ENCODE measurements at regions not wholly inside any gene's neighbourhood (a gene's known extent, or its start where the extent isn't known, plus 50 kb on each side); places are given as distances from the start of the nearest gene placed in this dataset.
"Not testable (repeated sequence)": the region's sequence is repeated elsewhere in the genome, so short reads cannot be mapped to it uniquely, and the experiment has no call there.

DNA sequence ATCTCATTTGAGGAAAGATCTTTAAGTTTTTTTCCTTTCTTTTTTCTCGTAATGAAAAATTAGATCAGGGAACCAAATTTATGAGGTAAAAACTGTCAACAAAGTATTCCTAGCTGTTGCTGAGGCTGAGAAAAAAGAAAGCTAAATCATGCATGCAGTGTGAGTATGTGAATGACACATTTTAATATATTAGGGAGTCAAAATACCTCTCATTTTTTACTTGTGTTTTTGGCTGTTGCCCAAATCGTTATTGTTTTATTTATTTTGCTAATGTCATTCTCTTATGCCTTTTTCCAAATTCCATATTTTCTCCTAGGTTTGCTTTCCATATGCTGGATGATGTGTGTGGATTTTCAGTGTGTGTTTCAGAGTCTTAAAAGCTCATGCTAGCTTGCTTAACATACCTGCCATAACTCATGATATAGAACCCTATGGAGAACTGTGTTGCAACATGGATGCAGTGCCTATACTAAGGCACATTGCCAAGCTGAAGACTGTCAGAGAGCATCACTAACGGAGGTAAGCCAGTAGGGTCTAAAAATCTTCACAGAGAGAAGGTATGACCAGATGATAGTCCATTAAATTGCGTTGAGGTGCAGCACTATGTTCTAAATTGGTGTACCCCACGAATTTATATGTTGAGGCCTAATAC, 629.5 kb upstream of the KCNMB2 start:
- Mint-ChIP-seq H3K9me3 (ENCODE audit: insufficient read depth) (no peaks in the 10 kb centered on the region), H3K4me3 (no peak overlapping the region), H3K27me3 (ENCODE audit: low read depth) (no peaks in the 10 kb centered on the region), H3K4me1 (ENCODE audit: low read depth) (no peaks in the 10 kb centered on the region), H3K27ac (no peak overlapping the region), H3K36me3 (ENCODE audit: low read depth) (no peaks in the 10 kb centered on the region)
- ChIA-PET POLR2A (no interaction called here), CTCF (no interaction called here)
- ATAC-seq (no peak), DNase-seq (no peak)

DNA sequence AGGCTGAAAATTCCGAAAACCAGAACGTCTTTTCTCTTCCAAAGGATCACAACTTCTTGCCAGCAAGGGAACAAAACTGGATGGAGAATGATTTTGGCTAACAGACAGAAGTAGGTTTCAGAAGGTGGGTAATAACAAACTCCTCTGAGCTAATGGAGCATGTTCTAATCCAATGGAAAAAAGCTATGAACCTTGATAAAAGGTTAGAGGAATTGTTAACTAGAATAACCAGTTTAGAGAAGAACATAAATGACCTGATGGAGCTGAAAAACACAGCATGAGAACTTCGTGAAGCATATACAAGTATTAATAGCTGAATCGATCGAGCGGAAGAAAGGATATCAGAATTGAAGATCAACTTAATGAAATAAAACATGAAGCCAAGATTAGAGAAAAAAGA, 626.7 kb upstream of the KCNMB2 start:
- H3K4me3 Mint-ChIP-seq; H3K9me3 Mint-ChIP-seq (ENCODE audit: insufficient read depth); ATAC-seq; H3K27ac Mint-ChIP-seq; DNase-seq; H3K36me3 Mint-ChIP-seq (ENCODE audit: low read depth); POLR2A ChIA-PET; CTCF ChIA-PET; H3K4me1 Mint-ChIP-seq (ENCODE audit: low read depth); H3K27me3 Mint-ChIP-seq (ENCODE audit: low read depth): not testable (repeated sequence)

DNA sequence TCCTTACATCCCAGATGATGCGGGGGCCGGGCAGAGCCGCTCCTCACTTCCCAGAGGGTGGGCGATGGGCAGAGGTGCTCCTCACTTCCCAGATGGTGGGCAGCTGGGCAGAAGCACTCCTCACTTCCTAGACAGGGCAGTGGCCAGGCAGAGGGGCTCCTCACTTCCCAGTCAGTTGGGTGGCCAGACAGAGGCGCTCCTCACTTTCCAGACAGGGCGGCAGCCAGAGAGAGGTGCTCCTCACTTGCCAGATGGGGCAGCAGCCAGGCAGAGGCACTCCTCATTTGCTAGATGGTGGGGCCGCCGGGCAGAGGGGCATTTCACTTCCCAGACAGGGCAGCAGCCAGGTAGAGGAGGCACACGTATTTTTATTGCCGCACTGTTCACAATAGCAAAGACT, 622.0 kb upstream of the KCNMB2 start:
- CTCF ChIA-PET = no interaction called here
- Mint-ChIP-seq H3K4me3 (no peak overlapping the region), H3K27ac (no peak overlapping the region), H3K27me3 (ENCODE audit: low read depth) (no peaks in the 10 kb centered on the region), H3K9me3 (ENCODE audit: insufficient read depth) (no peaks in the 10 kb centered on the region), H3K36me3 (ENCODE audit: low read depth) (no peaks in the 10 kb centered on the region), H3K4me1 (ENCODE audit: low read depth) (no peaks in the 10 kb centered on the region)
- DNase-seq (no peak), ATAC-seq (no peak)
- POLR2A ChIA-PET = no interaction called here

DNA sequence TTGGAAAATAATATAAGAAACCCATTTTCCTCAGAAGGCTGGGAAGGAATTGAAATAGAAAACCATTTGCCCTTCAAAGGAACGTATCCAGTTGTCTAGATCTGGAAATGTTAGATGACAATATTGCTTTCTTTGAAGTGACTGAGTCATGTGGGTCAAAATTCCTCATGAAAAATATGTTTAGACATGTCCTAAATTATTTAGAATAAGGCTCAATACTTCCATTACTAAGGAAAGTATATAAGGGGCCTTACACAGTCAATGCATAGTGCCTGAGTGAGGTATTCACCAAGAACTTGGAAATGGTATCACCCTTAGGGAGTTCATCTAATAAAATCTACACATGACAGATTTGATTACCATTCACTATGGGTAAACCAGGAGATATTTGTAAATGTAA, 619.8 kb upstream of the KCNMB2 start:
- no peak overlapping the region for H3K27ac Mint-ChIP-seq
- ATAC-seq (no peak), DNase-seq (no peak)
- POLR2A ChIA-PET = no interaction called here
- CTCF ChIA-PET = no interaction called here
- H3K4me1 Mint-ChIP-seq (ENCODE audit: low read depth) = no peaks in the 10 kb centered on the region
- no peaks in the 10 kb centered on the region for H3K27me3 Mint-ChIP-seq (ENCODE audit: low read depth)
- no peaks in the 10 kb centered on the region for H3K9me3 Mint-ChIP-seq (ENCODE audit: insufficient read depth)
- H3K4me3 Mint-ChIP-seq = no peak overlapping the region
- H3K36me3 Mint-ChIP-seq (ENCODE audit: low read depth) = no peaks in the 10 kb centered on the region

DNA sequence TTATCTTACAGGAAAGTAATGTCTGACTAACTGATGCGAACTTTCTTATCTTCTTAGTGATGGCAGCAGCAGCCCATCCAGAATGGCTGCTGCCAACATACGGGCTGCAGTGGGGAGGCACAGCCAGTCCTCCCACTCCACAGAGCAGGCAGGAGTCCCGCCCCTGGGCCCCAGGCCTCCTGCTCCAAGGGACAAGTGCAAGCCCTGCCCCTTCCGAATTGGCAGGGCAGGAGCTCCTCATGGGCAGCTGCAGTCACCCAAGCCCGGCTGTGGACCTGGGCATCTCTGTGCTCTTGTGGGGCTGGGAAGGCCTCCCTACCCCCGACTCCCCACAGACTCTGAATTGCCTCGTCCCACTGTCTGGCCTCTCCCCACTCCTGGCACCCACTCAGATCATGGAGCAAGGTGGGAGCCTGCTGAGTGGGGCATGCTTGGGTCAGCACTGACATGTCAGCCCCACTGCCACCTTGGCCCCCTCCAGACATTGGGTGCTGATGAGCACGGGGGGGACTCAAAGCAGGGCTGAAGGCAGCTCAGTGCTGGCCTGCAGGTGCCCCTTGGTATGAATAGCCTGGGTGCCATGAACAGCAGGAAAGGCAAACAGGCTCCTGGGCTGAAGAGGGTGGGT, 618.9 kb upstream of the KCNMB2 start:
- ChIA-PET POLR2A (interaction anchor here (0.7 kb wide), 1 partner anchor 27 kb away, joined by 3 read pairs; no protein-coding TSS in a partner anchor), CTCF (interaction anchor here (1.2 kb wide), 1 partner anchor 43 kb away, joined by 4 read pairs; no protein-coding TSS in a partner anchor)
- Mint-ChIP-seq H3K9me3 (ENCODE audit: insufficient read depth) (no peaks in the 10 kb centered on the region), H3K27ac (no peak overlapping the region), H3K4me1 (ENCODE audit: low read depth) (no peaks in the 10 kb centered on the region), H3K36me3 (ENCODE audit: low read depth) (no peaks in the 10 kb centered on the region), H3K4me3 (no peak overlapping the region), H3K27me3 (ENCODE audit: low read depth) (no peaks in the 10 kb centered on the region)
- DNase-seq (no peak), ATAC-seq (no peak)

DNA sequence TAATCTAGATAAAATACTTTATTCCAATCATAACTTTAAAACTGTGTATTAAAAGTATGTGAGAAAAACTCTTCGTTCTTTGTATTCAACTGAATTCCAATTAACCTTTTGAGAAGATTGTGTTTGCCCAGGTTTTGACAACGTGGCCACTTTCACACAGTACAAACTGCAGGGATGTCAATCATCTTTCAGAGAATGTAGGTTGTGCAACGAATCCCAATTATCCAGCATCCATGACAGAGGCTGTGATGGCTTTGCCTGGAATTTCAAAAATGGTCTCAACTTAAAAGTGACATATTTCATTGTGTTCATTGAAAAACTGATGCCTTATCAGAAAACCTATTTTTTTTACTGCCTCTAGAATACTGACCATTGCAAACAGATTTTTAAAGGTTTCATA, 615.1 kb upstream of the KCNMB2 start:
- H3K9me3 Mint-ChIP-seq (ENCODE audit: insufficient read depth) = no peaks in the 10 kb centered on the region
- no peaks in the 10 kb centered on the region for H3K4me1 Mint-ChIP-seq (ENCODE audit: low read depth)
- H3K27me3 Mint-ChIP-seq (ENCODE audit: low read depth) = no peaks in the 10 kb centered on the region
- ATAC-seq (no peak), DNase-seq (no peak)
- no peak overlapping the region for H3K4me3 Mint-ChIP-seq
- no peak overlapping the region for H3K27ac Mint-ChIP-seq
- no peaks in the 10 kb centered on the region for H3K36me3 Mint-ChIP-seq (ENCODE audit: low read depth)
- ChIA-PET POLR2A (no interaction called here), CTCF (no interaction called here)

DNA sequence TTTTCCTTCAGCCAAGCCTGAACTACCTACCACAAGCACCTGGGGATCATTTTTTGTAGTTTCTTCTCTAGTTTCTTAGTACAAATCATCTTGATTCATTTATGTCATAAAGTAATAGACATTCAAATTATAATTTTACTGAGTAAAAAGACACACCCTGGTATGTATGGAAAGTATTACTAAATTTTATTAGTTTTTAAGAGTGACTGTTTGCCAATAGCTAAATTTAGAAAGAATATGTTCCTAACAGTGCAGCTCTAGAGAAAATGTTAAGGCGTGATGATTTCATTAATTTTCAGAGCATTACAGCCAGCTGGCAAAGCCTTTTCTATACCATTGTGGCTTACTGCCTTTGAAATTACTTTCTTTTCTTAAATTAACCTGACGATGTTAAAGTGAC, 612.0 kb upstream of the KCNMB2 start:
- no peak overlapping the region for H3K27ac Mint-ChIP-seq
- DNase-seq (no peak), ATAC-seq (no peak)
- no peaks in the 10 kb centered on the region for H3K4me1 Mint-ChIP-seq (ENCODE audit: low read depth)
- no peaks in the 10 kb centered on the region for H3K9me3 Mint-ChIP-seq (ENCODE audit: insufficient read depth)
- CTCF ChIA-PET = no interaction called here
- H3K27me3 Mint-ChIP-seq (ENCODE audit: low read depth) = no peaks in the 10 kb centered on the region
- no peaks in the 10 kb centered on the region for H3K36me3 Mint-ChIP-seq (ENCODE audit: low read depth)
- POLR2A ChIA-PET = no interaction called here
- no peak overlapping the region for H3K4me3 Mint-ChIP-seq

DNA sequence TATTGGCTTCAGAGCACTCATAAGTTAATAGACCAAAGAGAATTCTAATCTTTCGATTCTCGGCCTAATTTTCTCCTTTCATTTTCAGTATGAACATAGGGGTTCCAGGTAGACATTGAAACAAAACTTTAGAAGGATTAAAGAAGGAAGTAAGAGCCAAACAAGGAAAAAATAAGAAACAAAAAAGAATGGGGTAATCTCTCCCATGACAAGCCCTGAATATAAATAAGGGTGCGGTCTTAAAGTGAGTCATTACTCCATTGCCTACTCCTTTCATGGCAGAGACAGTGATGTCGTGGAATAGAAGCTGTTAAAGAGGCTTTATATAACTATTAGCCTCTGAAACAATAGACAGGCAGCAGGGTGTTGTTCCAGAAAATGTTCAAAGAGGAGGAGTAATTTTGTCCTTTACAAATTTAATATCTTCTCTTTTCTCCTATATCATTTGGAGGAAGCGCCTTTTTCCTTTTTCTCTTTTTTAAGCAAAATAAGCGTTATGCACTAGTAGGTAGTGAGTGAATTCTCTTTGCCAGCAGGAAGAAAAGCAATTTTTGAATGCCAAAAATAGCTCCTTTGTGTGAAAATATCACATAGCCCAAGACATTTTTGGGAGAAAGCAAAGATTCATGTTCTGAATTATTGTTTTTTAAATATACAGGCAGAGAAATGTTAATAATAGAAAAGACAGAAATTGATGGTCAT, 607.9 kb upstream of the KCNMB2 start:
- no peak overlapping the region for H3K27ac Mint-ChIP-seq
- H3K9me3 Mint-ChIP-seq (ENCODE audit: insufficient read depth) = no peaks in the 10 kb centered on the region
- no peaks in the 10 kb centered on the region for H3K36me3 Mint-ChIP-seq (ENCODE audit: low read depth)
- POLR2A ChIA-PET = no interaction called here
- CTCF ChIA-PET = no interaction called here
- no peaks in the 10 kb centered on the region for H3K27me3 Mint-ChIP-seq (ENCODE audit: low read depth)
- H3K4me3 Mint-ChIP-seq = no peak overlapping the region
- no peak for ATAC-seq
- no peak for DNase-seq
- H3K4me1 Mint-ChIP-seq (ENCODE audit: low read depth) = no peaks in the 10 kb centered on the region

DNA sequence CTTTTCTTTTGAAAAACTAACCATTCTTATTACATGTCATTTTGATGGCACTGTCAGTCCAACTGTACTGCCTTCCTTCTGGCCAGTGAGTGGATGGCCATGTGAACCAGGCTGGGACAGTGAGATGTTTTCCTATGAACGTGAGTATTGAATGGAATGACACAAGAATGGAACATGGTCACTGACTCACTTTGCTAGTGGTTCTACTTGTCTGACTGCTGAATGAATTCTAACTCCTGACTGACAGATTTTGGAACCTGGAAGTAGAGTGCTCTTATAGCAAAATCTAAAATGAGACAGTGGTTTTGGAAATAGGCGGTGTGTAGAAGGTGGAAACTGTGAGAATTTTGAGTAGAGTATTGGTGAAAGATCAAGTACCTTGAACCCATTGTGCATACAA, 606.9 kb upstream of the KCNMB2 start:
- ATAC-seq = no peak
- ChIA-PET CTCF (no interaction called here), POLR2A (no interaction called here)
- Mint-ChIP-seq H3K4me3 (no peak overlapping the region), H3K9me3 (ENCODE audit: insufficient read depth) (no peaks in the 10 kb centered on the region), H3K27me3 (ENCODE audit: low read depth) (no peaks in the 10 kb centered on the region), H3K27ac (no peak overlapping the region), H3K4me1 (ENCODE audit: low read depth) (no peaks in the 10 kb centered on the region), H3K36me3 (ENCODE audit: low read depth) (no peaks in the 10 kb centered on the region)
- DNase-seq = no peak

DNA sequence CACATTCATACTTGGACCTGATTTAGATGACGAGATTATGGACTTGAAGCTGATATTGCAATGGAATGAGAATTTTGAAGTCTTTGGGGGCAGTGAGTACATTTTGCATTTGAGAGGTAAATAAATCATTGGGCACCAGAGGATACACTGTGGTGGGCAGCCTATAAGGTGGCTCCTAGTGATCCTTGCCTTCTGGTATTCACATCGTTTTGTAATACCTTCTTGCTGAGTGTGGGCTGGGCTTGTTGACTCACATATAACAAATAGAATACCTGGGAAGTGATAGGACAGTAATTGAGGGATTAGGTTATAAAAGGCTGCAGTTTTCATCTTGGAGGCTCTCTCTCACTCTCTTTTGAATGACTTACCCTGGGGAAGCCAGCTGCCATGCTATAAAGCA, 605.5 kb upstream of the KCNMB2 start:
- H3K36me3 Mint-ChIP-seq (ENCODE audit: low read depth) = no peaks in the 10 kb centered on the region
- DNase-seq (no peak), ATAC-seq (no peak)
- POLR2A ChIA-PET = no interaction called here
- no peak overlapping the region for H3K27ac Mint-ChIP-seq
- H3K4me3 Mint-ChIP-seq = no peak overlapping the region
- H3K9me3 Mint-ChIP-seq (ENCODE audit: insufficient read depth) = no peaks in the 10 kb centered on the region
- CTCF ChIA-PET = no interaction called here
- H3K4me1 Mint-ChIP-seq (ENCODE audit: low read depth) = no peaks in the 10 kb centered on the region
- no peaks in the 10 kb centered on the region for H3K27me3 Mint-ChIP-seq (ENCODE audit: low read depth)

DNA sequence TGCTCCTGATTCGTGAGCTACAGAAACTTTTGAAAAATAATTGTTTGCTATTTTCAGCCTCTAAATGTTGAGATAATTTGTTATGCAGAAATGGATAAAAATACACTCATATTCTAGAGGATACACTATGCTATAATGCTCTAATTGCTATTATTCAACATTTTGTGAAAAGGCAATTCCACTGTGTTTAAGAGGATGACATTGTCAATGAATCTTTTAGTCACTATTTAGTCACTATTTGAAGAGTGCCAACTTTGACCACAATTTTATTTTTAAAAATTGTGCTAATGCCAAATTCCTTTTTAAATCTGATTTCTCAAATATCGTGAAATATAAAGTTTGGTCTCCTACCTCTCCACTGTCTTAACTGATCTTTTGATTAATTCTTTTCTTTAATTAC, 604.9 kb upstream of the KCNMB2 start:
- DNase-seq = no peak
- Mint-ChIP-seq H3K27me3 (ENCODE audit: low read depth) (no peaks in the 10 kb centered on the region), H3K9me3 (ENCODE audit: insufficient read depth) (no peaks in the 10 kb centered on the region), H3K4me1 (ENCODE audit: low read depth) (no peaks in the 10 kb centered on the region), H3K4me3 (no peak overlapping the region), H3K36me3 (ENCODE audit: low read depth) (no peaks in the 10 kb centered on the region), H3K27ac (no peak overlapping the region)
- ChIA-PET CTCF (no interaction called here), POLR2A (no interaction called here)
- ATAC-seq = no peak

DNA sequence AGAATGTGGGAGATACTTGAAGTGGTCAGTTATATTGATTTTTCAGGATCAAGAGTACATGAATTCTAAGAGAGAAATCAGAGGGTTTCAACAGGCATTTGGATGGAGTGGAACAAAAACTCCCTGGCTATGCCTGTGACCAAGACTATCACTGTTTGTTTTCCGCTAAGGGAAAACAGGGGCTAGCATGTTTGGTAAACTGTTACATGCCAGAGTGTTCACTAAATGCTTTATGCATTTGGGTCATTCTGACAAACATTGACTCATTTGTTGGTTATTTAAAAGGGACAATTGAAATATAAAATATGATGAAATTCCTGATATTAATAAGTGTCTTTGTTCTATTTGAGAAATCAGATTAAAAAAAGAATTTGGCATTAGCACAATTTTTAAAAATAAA, 603.9 kb upstream of the KCNMB2 start:
- Mint-ChIP-seq H3K4me3 (no peak overlapping the region), H3K9me3 (ENCODE audit: insufficient read depth) (no peaks in the 10 kb centered on the region), H3K36me3 (ENCODE audit: low read depth) (no peaks in the 10 kb centered on the region), H3K4me1 (ENCODE audit: low read depth) (no peaks in the 10 kb centered on the region), H3K27ac (no peak overlapping the region), H3K27me3 (ENCODE audit: low read depth) (no peaks in the 10 kb centered on the region)
- CTCF ChIA-PET = no interaction called here
- DNase-seq (no peak), ATAC-seq (no peak)
- POLR2A ChIA-PET = no interaction called here
